Medulla oblongata (tissue), 1 donor: ENCODE measurements at regions not wholly inside any gene's neighbourhood (a gene's known extent, or its start where the extent isn't known, plus 50 kb on each side); places are given as distances from the start of the nearest gene placed in this dataset.

ENCODE experiments used
- DNase-seq: peaks from one replicate; pipeline ENCODE4 v3.0.0-alpha.2; 2015; ENCODE audit errors: extremely low spot score

DNA sequence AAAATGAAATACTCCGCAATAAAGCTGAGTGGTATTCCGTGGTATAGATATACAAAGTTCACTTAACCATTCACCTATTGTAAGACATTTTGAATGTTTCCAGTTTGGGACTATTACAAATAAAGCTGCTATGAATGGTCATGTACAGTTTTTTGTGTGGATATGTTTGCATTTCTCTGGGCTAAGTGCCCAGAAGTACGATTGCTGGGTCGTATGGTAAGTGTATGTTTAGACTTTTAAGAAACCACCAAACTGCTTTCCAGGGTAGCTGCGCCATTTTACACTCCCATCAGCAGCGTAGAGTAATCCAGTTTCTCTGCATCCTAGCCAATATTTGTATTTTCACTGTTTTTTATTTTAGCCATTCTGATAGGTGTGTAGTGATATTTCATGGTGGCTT is 208.4 kb upstream of the TLE3 start:
- no peak for DNase-seq

DNA sequence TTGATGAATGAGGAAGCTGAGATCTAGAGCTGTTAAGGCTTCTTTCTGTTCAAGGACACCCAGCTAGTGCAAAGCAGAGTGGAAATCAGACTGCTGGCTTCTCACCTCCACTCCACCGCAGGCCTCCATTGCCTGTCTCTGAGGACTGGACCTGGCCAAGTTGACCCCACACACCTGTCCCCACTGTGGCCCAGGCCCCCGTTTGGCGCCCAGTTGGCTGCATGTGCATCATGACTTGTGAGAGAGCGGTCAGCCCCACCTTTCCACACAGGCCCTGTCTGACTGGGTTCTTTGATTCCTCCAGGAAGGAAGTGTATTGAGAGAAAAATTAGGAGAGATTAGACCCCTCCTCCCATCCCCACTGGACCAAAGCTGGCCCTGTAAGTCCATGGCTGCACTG is 206.3 kb upstream of the TLE3 start:
- DNase-seq, result no peak

DNA sequence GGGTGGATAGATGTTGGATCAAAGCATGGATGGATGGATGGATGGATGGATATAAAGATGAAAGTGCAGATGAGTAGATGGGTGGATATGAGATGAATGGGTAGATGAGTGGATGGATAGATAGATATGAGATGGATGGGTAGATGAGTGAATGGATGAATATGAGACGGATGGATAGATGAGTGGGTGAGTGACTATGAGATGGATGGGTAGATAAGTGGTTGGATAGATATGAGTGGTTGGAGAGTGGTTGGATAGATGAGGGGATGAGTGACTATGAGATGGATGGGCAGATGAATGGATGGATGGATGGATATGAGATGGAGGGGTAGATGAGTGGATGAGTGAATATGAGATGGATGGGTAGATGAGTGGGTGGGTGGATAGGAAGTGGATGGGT is 204.6 kb upstream of the TLE3 start:
- DNase-seq, result no peak

DNA sequence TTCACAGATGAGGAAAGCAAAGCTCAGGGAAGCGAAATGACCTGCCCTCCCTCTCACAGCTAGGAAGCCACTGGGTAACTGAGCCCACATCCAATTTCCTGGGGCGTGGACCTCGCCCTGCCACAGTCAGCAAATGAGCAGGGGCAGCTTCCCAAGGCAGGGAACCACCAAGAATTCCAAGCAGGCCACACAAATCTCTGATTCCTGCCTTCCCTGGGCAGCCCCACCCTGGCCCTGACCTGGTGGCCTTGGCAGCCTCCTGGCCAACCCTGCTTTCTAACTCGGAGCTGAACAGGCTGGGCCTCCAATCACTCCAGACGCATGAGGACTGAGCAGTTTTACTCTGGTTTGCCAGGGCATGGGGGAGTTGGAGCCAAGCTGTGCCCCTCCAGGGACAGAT is 203.7 kb upstream of the TLE3 start:
- DNase-seq, result no peak

DNA sequence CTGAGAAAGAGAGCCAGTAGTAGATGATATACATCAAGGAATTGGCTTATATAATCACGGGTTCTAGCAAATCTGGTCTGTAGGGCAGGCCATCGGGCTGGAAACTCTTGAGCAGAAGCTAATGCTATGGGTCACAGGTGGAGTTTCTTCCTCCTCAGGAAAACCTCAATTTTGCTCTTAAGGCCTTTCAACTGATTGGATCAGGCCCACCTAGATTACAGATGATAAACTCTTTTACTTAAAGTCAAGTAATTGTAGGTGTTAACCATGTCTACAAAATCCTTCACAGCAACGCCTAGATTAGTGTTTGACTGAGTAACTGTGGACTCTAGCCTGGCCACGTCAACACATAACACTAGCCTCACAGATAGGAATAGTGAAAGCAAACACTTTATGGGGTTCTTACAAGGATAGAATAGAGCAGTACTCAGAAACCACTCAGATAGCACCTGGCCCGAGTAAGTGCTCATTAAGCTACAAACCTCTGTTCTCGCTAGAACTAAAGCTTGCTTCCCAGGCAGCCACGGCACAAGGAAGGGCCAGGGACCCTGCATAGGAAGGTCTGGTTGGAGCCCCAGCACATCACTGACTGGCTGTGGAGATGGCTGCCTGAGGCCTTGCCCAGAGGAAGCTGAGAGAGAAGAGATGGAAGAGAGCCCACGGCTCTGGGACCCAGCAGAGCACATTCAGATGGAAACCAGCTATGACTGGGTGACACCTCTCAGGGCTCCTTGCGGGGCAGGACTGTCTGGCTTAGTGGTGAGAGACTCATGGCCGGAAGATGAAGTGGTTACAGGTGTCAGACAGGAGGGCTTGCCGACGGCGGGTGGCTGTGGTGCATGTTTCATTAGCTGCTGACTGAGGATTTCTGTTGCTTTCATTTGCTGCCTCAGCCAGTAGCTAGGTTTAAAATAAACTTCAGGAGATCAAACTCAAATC is 202.5 kb upstream of the TLE3 start:
- DNase-seq, result no peak

DNA sequence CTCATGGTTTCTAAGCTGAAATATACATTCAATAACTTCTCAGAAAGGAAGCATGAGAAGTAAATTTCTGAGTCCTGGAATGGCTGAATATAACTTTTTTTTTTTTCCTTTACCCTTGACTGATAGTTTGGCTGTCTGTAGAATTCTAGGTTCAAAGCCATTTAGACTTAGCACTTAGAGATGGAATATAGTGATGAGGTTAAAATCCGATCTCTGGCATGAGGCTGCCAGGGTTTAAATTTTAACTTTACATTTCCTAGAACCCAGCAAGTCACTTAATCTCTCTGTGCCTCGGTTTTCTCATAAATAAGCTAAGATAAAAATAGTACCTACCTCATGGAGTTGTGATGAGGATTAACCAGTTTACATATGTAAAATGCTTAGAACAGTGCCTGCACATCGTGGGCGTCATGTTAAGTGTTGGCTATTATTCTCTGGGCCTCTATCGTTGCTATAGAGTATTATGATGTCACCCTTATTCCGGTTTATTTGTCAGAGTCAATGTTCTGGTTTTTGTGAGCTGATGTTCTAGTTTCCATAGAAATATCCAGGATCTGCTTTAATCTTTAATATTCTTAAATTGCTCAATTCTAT is 199.8 kb upstream of the TLE3 start:
- no peak for DNase-seq

DNA sequence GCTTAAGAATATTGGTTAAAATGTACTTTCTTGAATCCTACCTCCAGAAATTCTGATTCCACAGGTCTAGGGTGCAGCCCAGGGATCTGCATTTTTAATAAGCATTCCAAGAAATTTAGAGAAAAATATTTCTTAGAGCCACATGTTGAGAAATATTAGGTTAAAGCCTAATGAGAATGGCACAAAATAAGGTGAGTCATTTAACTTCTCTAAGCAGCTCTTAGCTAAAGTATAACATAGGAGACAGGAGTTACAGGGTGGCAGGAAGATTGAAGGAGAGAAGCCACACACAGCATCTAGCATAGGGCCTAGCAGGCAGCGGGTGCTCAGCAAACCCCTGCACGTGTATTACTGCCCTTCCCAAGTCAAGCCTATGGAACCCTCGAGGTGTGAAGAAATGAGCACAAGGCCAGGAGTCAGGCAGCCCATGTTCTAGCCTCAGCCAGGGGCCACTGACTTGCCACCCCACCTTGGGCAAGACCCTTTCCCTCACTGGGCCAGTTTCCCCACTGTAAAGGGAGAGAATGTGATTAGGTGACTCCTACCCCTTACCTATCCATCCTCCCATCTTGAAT is 197.1 kb upstream of the TLE3 start:
- no peak for DNase-seq

DNA sequence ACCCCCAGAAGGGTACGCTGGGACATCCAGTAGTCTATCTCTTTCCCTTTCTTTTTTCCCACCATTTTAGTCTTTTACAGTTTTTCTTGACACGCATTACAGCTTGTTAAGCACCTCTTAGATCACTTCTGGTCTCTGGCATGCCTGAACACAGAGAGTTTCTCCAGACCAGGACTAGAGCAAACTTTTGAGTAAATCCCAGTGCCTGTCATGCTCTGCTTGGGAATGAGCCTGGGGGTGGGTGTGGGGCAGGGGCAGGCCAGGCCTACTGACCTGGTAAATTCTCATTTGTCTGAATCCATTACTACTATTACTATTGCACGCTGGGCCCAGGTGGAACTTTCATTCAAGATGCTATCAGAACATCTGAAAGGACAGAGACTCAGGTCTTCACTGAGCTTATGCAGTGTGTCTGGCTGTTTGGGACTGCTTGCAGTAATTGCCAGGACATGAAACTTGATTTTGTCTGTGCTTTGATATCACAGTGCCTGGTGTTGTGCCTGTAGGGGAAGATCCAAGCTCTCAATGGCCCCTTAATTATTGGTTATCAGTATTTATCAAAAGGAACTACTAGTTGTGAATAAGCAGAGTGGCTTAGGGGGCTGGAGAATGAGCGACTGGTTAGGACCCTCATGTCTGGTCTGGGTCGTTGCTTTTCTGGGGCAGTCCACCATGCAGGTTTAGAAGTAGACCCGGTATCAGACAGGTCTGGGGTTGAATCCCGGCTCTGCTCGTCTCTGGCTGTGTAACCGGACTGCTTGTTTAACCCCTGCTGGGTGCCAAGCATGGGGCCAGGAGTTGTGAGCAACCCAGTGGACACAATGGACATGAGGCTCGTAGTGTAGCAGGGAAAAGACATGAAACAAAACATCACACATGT is 196.1 kb upstream of the TLE3 start:
- no peak for DNase-seq

DNA sequence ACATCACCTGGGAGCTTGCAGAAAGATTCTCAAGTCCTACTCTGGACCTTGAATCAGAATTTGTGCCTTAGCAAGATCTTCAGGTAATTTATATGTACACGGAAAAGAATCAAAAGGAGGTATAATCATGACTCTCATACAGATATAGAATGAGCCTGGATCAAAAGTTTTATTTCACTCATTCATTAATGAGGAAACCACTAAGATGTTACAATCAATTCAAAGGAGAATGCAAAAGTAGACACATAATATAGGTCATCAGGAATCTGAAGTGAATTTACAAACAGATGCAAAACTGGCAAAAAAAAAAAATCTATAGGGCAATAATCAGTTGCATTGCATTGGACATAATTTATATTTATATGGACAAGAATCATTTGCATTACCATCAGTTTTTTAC is 195.4 kb upstream of the TLE3 start:
- no peak for DNase-seq

DNA sequence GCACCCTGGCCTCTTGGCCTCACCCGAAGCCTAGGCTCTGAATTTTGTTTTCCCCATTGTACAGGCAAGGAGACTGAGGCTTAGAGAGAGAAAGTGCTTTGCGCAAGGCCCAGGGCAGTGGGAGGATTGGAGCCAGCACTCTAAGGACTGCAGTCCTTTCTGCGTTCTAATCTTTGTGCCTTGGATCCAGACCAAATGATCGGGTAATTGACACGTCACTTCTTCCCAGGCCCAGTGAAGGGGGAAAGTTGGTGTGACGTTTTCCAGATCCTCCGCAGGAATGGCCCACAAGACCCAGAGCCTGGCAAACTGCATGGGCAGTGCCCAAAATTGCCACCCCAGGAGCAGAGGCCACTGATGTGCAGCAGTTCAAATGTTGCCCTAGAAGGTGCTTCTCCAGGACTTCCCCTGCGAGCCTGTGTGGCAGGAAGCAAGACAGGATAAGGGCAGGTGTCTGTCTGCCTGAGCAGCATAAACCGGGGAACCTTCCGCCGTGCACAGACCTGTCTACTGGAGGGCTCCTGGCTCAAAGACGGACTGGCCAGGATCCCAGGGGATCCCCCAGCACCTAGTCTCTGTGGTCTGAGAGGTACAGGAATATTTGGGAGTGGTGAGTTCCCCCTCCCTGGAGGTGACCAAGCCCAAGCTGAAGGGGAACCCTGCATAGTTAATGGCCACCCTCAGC is 194.5 kb upstream of the TLE3 start:
- DNase-seq, result no peak

DNA sequence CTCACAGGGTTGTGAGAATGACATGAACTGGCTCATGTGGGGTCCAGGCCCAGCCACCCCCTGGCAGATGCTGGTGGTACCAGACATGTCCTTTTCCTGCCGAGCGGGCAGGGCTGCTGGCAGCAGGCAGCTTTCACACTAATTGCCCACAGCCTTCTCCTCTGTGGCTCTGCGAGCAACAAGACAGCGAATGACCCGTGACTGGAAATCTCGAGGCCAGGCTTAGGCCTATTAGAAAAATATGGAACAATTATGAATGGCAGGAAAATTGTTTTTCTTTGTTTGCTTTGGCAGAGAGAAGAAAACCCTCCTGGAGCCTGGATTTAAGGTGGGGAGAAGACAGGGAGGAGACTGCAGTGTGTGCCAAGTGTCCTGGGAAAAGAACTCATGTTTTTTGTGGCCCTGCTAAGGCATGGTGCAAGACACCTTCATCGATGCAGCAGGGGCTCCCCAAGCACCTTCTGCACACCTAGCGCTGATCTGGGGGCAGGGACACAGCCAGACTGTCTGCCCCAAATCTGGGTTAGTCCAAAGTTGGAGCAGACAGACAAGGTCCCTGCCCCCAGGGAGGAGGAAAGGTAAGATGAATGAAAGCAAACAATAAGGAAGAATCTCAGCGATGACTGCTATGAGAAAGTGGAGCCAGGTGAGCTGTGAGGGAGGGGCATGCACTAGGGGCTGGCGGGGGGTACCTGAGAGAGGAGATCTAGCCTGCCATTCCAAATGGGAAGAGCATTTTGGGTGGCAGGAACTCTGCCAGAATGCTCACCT is 193.8 kb upstream of the TLE3 start:
- DNase-seq, result no peak

DNA sequence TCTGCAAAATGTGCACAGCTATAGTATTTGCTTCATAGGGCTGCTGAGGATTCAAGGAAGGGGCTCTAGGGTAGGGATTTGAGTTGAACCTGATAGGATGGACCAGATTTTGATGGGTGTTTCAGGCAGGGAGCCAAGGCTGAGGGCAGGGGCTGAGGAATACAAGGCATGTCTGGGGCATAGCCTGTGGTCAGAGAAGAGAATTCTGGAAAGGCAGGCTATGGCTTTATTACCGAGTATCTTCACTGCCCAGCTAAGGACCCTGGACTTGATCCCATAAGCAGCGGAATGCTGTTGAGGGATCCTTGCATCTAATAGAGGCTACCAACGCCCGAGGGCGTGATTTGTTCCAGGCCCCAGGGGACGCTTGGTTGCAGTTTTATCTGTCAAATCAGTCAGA is 193.0 kb upstream of the TLE3 start:
- DNase-seq, result no peak

DNA sequence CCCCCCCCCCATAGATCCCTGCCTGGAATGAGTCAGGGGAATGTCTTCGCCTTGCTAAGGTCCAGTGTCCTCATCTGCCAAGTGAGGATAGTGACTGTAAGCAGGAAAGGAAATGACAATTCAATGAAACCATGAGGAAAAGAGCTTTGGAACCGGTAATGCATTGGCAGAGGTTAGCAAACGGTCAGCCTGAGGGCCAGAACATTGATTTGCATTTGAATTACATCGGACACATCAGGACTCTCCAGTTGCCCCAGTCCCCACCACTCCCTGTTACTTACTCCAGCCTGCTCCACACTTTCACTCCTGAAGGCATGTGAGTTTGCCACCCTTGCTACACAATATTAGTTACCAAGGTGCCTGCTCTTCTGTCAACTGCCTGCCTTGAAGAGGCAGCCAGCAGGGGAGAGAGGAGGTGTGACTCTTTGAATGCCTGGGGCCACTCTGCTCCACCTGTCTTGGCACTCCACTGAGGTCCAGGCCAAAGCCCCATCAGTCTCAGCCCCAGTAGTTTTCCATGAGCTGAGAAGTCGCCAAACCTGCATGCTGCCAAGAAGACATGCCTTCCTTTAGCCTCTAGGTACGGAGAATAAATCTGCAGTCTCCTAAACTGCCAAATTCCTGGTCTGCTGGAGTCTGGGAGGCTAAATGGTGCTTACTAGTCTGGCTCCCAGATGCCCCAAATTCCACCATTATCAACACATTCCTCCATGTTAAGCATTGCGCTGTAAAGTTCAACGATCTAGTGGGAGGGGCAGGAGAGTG is 191.7 kb upstream of the TLE3 start:
- no peak for DNase-seq

DNA sequence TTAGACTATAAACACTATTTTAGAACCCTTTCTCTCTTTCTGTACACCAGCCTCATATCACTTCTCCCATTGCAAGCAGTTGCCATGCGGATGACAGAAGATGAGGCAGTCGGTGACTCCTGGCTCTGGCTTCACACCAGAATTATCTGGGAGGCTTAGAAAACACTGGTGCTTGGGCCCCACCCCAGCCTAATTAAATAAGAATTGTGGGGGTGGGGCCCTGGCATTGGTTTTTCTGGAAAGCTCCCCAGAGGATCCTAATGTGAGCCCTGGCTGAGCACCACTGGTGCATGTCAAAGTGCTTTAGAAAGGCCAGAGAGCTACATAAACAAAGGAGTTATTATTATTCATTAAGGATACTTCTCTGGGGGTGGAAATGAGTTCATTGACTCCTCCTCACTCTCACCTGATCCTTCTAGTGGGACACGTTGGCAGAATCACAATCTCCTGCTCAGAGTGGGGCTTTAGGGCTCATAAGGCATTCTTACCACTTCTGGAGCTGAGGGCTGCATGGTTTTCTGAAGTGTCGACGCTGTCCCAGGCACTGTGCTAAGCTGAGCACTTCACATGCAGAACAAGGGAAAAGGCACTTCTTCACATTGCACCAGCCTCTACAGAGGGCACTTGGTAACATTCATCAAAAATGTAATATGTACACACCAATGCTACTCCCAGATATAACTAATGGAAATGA is 188.5 kb upstream of the TLE3 start:
- DNase-seq, result no peak

DNA sequence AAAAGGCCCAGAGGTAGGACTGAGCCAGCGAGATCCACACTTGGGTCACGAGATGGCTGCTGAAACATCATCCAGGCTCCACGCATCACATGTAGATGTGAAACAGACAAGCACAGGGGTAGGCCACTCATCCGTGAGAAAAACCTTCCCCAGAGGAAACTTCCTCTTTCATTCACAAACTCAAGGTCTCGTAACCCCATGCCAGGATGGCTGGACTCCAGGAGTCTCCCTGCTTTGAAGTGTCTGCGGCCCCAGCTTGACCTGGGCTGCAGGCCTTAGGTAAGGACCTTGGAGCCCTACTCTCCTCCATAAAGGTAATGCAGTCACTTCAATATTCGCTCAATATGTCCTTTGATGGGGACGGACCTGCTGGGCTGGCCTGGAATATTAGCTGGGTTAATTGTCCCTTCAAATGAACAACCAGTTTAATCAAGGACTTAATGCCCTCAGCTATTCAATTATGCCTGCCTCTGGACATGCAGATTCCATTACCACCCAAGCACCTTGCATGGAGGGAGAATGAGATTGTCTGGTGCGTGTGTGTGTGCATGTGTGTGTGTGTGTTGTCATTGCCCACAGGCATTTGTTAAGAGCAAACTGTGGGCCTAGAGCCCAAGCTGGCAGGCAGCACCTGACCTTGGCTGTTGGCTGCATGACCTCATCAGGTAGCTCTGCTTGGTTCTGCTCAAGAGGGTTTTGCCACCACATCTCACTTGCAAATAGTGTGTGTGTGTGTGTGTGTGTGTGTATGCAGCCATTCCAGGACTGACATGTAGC is 186.9 kb upstream of the TLE3 start:
- peak; percentile 77 for DNase-seq

DNA sequence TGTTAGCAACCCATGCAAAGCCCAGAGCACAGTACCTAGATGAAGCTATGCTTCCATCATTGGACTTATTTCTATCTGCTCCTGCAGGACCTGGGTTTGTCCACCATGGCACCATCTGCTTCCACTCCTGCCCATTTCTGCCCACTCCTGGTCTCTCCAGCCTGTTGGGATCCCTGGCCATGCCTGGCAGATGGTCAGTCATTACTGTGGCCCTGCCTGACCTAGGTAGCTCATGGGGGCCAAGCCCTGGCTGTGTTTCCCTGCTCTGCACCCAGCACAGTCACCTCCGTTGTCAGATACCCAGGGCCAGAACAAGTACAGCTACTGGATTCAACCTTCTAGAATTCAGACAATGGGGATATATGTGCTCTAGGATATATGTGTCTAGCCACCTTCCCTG is 185.8 kb upstream of the TLE3 start:
- DNase-seq, result no peak

DNA sequence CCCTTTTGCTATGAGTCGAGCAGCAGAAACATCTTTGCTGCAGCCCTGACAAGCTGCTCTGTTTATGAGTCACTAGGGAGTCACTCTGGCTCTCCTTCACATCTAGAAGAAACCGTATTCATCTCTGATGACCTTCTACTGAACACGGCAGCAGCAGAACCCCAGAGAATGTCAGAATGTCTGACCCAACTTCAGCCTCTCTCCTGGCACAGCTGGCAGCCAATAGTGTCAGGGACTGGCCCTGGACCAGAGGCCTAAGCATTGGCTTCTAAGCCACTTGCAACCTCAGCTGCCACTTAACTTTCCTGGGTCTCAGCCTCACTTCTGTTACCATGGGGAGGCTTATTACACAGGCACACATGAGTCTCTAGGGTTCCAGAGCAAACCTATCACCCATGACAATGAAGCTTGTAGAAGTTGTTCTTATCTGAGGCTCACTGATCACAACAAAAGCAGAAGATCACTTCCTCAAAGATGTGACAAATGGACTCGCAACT is 184.1 kb upstream of the TLE3 start:
- peak; percentile 26 for DNase-seq

DNA sequence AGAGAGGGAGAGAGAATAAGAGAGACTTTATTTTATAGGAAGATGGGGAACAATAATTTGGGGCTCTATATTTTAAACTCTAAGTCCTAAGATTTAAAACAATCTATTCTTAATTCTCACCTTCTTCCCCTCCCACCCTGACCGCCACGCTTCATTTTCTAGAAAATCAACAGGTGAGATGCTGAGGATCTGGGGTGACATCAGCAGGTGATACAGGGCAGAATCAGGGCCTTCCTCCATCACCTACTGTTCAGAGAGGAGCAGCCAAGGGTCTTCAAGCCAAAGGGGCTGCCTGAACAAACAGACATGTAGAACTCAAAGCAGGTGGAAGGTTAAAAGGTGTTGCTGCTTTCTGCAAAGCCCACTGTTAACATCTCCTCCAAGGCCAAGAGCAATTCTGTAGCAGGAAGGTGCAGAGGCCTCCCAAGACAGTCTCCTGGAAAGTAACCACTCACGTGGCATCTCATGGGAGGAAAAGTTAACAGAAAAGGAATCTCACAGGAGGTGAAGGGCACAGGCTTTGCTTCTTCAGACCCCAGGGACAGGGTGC is 183.6 kb upstream of the TLE3 start:
- DNase-seq, result no peak
